ENCODE measurements at regions not wholly inside any gene's neighbourhood (a gene's known extent, or its start where the extent isn't known, plus 50 kb on each side); places are given as distances from the start of the nearest gene placed in this dataset.

- TF ChIP-seq CTCF (IDR thresholded peaks at IDR 0.05) (no peak), EZH2 (IDR thresholded peaks at IDR 0.05; ENCODE audit: borderline replicate concordance, insufficient read depth, low read depth, low read length, poor library complexity, severe bottlenecking) (no peak)
These were observed 511.5 kb upstream of the CYLC2 start for GRCh38 chr9:102483651-102484050.

All from B cell (primary cell).